Memory B cell (primary cell): ENCODE measurements at regions not wholly inside any gene's neighbourhood (a gene's known extent, or its start where the extent isn't known, plus 50 kb on each side); places are given as distances from the start of the nearest gene placed in this dataset.

ENCODE experiments used
- ATAC-seq: fragments of 150-1000 bp; cut with Tn5 transposase; 2 replicates; pipeline ENCODE4 v1.10.0; 2021; ENCODE audit warnings: low read depth, mild to moderate bottlenecking, moderate library complexity
- DNase-seq, 2 donors: peaks; one replicate each; pipeline ENCODE4 v3.0.0; 2022; ENCODE audit warnings: low spot score in 2 of 2
- H3K27ac Mint-ChIP-seq: one replicate; pipeline ENCODE4 v1.8.0; 2022; ENCODE audit warnings: mild to moderate bottlenecking, moderate library complexity, mixed read lengths
- H3K27me3 Mint-ChIP-seq: one replicate; pipeline ENCODE4 v1.8.0; 2022; ENCODE audit warnings: mixed read lengths
- H3K36me3 Mint-ChIP-seq: one replicate; pipeline ENCODE4 v1.8.0; 2022; ENCODE audit warnings: mild to moderate bottlenecking, mixed read lengths
- H3K4me1 Mint-ChIP-seq: one replicate; pipeline ENCODE4 v1.8.0; 2022; ENCODE audit warnings: mixed read lengths
- H3K4me3 Mint-ChIP-seq: one replicate; pipeline ENCODE4 v1.8.0; 2022; ENCODE audit warnings: mild to moderate bottlenecking, moderate library complexity, mixed read lengths
- H3K9me3 Mint-ChIP-seq: one replicate; pipeline ENCODE4 v1.8.0; 2022; ENCODE audit warnings: mixed read lengths

GRCh38 chr2:61774351-61774750, 79.5 kb downstream of the FAM161A start:
- no peaks in the 10 kb centered on the region for H3K36me3 Mint-ChIP-seq
- H3K27me3 Mint-ChIP-seq: peaks cover 1% of the 10 kb centered on the region
- ATAC-seq (peak; percentile 24), DNase-seq (no peak)
- peaks cover 2% of the 10 kb centered on the region for H3K9me3 Mint-ChIP-seq
- no peak overlapping the region for H3K4me3 Mint-ChIP-seq
- H3K27ac Mint-ChIP-seq: peak overlapping the region; percentile 91
- peaks cover 7% of the 10 kb centered on the region for H3K4me1 Mint-ChIP-seq

- Mint-ChIP-seq H3K9me3 (no peaks in the 10 kb centered on the region), H3K36me3 (no peaks in the 10 kb centered on the region), H3K4me1 (peaks cover 7% of the 10 kb centered on the region), H3K27ac (no peak overlapping the region), H3K4me3 (no peak overlapping the region), H3K27me3 (no peaks in the 10 kb centered on the region)
- no peak for DNase-seq
- no peak for ATAC-seq
Observed at GRCh38 chr2:61771904-61772845, 81.7 kb downstream of the FAM161A start.

GRCh38 chr2:61770746-61771145, 83.1 kb downstream of the FAM161A start:
- Mint-ChIP-seq H3K4me3 (no peak overlapping the region), H3K36me3 (no peaks in the 10 kb centered on the region), H3K27me3 (no peaks in the 10 kb centered on the region), H3K9me3 (no peaks in the 10 kb centered on the region), H3K4me1 (peaks cover 4% of the 10 kb centered on the region), H3K27ac (no peak overlapping the region)
- ATAC-seq (no peak), DNase-seq (no peak)

GRCh38 chr2:61770298-61770697, 83.6 kb downstream of the FAM161A start:
- no peak for DNase-seq
- Mint-ChIP-seq H3K9me3 (no peaks in the 10 kb centered on the region), H3K4me3 (no peak overlapping the region), H3K36me3 (no peaks in the 10 kb centered on the region), H3K4me1 (peaks cover 4% of the 10 kb centered on the region), H3K27me3 (no peaks in the 10 kb centered on the region), H3K27ac (no peak overlapping the region)
- ATAC-seq: no peak

- Mint-ChIP-seq H3K27me3 (no peaks in the 10 kb centered on the region), H3K36me3 (no peaks in the 10 kb centered on the region), H3K4me1 (peaks cover 2% of the 10 kb centered on the region), H3K4me3 (no peak overlapping the region), H3K27ac (no peak overlapping the region), H3K9me3 (no peaks in the 10 kb centered on the region)
- DNase-seq (no peak), ATAC-seq (no peak)
Observed at GRCh38 chr2:61769093-61769675, 84.7 kb downstream of the FAM161A start.

GRCh38 chr2:61764035-61764800, 89.6 kb downstream of the FAM161A start:
- no peaks in the 10 kb centered on the region for H3K9me3 Mint-ChIP-seq

GRCh38 chr2:61763605-61764034, 90.2 kb downstream of the FAM161A start:
- H3K27ac Mint-ChIP-seq: peak overlapping the region; percentile 89
- DNase-seq: no peak
- no peaks in the 10 kb centered on the region for H3K36me3 Mint-ChIP-seq
- peaks cover 3% of the 10 kb centered on the region for H3K4me1 Mint-ChIP-seq
- H3K27me3 Mint-ChIP-seq: no peaks in the 10 kb centered on the region
- ATAC-seq: no peak
- peak overlapping the region; percentile 91 for H3K4me3 Mint-ChIP-seq
- no peaks in the 10 kb centered on the region for H3K9me3 Mint-ChIP-seq

More at GRCh38 chr2:61764035-61764800, 89.6 kb downstream of the FAM161A start:
- Mint-ChIP-seq H3K36me3 (no peaks in the 10 kb centered on the region), H3K27ac (peak overlapping the region; percentile 89), H3K4me1 (peaks cover 3% of the 10 kb centered on the region), H3K4me3 (peak overlapping the region; percentile 91), H3K27me3 (no peaks in the 10 kb centered on the region)
- peak; percentile 95 for ATAC-seq
- DNase-seq: peak; percentile 88 to 96

GRCh38 chr2:61762292-61762691, 91.6 kb downstream of the FAM161A start:
- DNase-seq (peak in 1 of 2 donors; percentile 5), ATAC-seq (no peak)
- Mint-ChIP-seq H3K4me1 (peaks cover 3% of the 10 kb centered on the region), H3K9me3 (no peaks in the 10 kb centered on the region), H3K27me3 (no peaks in the 10 kb centered on the region), H3K4me3 (no peak overlapping the region), H3K27ac (peak overlapping the region; percentile 65), H3K36me3 (peaks cover 2% of the 10 kb centered on the region)

- DNase-seq: no peak
- no peak overlapping the region for H3K4me3 Mint-ChIP-seq
Observed at GRCh38 chr2:61759718-61760117, 94.1 kb downstream of the FAM161A start.

GRCh38 chr2:61759005-61759404, 94.9 kb downstream of the FAM161A start:
- Mint-ChIP-seq H3K27ac (no peak overlapping the region), H3K4me3 (no peak overlapping the region), H3K27me3 (no peaks in the 10 kb centered on the region), H3K9me3 (peaks cover 10% of the 10 kb centered on the region), H3K36me3 (peaks cover 10% of the 10 kb centered on the region), H3K4me1 (peaks cover 3% of the 10 kb centered on the region)
- DNase-seq (no peak), ATAC-seq (no peak)

More at GRCh38 chr2:61759718-61760117, 94.1 kb downstream of the FAM161A start:
- no peak overlapping the region for H3K27ac Mint-ChIP-seq
- peaks cover 10% of the 10 kb centered on the region for H3K36me3 Mint-ChIP-seq
- H3K4me1 Mint-ChIP-seq: peaks cover 3% of the 10 kb centered on the region
- peaks cover 10% of the 10 kb centered on the region for H3K9me3 Mint-ChIP-seq
- H3K27me3 Mint-ChIP-seq: no peaks in the 10 kb centered on the region
- ATAC-seq: no peak

GRCh38 chr2:61758159-61758558, 95.7 kb downstream of the FAM161A start:
- no peak for DNase-seq
- no peaks in the 10 kb centered on the region for H3K27me3 Mint-ChIP-seq
- H3K36me3 Mint-ChIP-seq: peaks cover 10% of the 10 kb centered on the region
- peaks cover 14% of the 10 kb centered on the region for H3K9me3 Mint-ChIP-seq
- H3K4me1 Mint-ChIP-seq: peaks cover 3% of the 10 kb centered on the region
- H3K27ac Mint-ChIP-seq: no peak overlapping the region
- no peak for ATAC-seq
- no peak overlapping the region for H3K4me3 Mint-ChIP-seq

- Mint-ChIP-seq H3K9me3 (peaks cover 14% of the 10 kb centered on the region), H3K36me3 (peaks cover 10% of the 10 kb centered on the region), H3K27ac (no peak overlapping the region), H3K27me3 (no peaks in the 10 kb centered on the region), H3K4me1 (no peaks in the 10 kb centered on the region), H3K4me3 (no peak overlapping the region)
- DNase-seq (no peak), ATAC-seq (no peak)
Observed at GRCh38 chr2:61753512-61753911, 100.3 kb downstream of the FAM161A start.

GRCh38 chr2:61750624-61751023, 103.2 kb downstream of the FAM161A start:
- no peaks in the 10 kb centered on the region for H3K4me1 Mint-ChIP-seq
- H3K36me3 Mint-ChIP-seq: peaks cover 4% of the 10 kb centered on the region
- ATAC-seq: no peak
- DNase-seq: no peak
- peaks cover 2% of the 10 kb centered on the region for H3K27me3 Mint-ChIP-seq
- H3K9me3 Mint-ChIP-seq: peaks cover 8% of the 10 kb centered on the region
- H3K4me3 Mint-ChIP-seq: no peak overlapping the region
- peak overlapping the region; percentile 11 for H3K27ac Mint-ChIP-seq

- no peaks in the 10 kb centered on the region for H3K9me3 Mint-ChIP-seq
- no peak overlapping the region for H3K27ac Mint-ChIP-seq
- H3K27me3 Mint-ChIP-seq: peaks cover 2% of the 10 kb centered on the region
- no peaks in the 10 kb centered on the region for H3K4me1 Mint-ChIP-seq
- no peak for DNase-seq
- H3K36me3 Mint-ChIP-seq: no peaks in the 10 kb centered on the region
- no peak for ATAC-seq
- H3K4me3 Mint-ChIP-seq: no peak overlapping the region
Observed at GRCh38 chr2:61742955-61743354, 110.9 kb downstream of the FAM161A start.
